Sigmoid colon (tissue), 4 donors: ENCODE measurements at regions not wholly inside any gene's neighbourhood (a gene's known extent, or its start where the extent isn't known, plus 50 kb on each side); places are given as distances from the start of the nearest gene placed in this dataset.

ENCODE experiments used
- CTCF ChIP-seq, 4 experiments: fragments of 450-650 bp in 3 of 4; fragments of 200-600 bp in 1 of 4; IDR thresholded peaks; one replicate each; pipeline ENCODE4 v1.5.1; 2016 to 2019; ENCODE audit warnings: antibody characterized with exemption in 4 of 4, mild to moderate bottlenecking in 3 of 4, moderate library complexity in 2 of 4
- POLR2A ChIP-seq, 2 donors: fragments of 450-650 bp; IDR thresholded peaks; one replicate each; pipeline ENCODE4 v1.6.1; 2016; ENCODE audit warnings: antibody characterized with exemption in 2 of 2, mild to moderate bottlenecking in 2 of 2, moderate library complexity in 2 of 2
- POLR2AphosphoS5 ChIP-seq, 4 donors: sonication (generic); formaldehyde crosslinking; IDR thresholded peaks; one replicate each; pipeline ENCODE4 v1.6.1; 2017; ENCODE audit warnings: antibody characterized with exemption in 4 of 4

- TF ChIP-seq CTCF (IDR thresholded peaks at IDR 0.05): no peak
- no peak for TF ChIP-seq POLR2A (IDR thresholded peaks at IDR 0.05)
- TF ChIP-seq POLR2AphosphoS5 (IDR thresholded peaks at IDR 0.05): no peak
These were observed 69.9 kb upstream of the SEC14L1 start for GRCh38 chr17:77070888-77071279.
